GM21576 (cell line): ENCODE measurements at regions not wholly inside any gene's neighbourhood (a gene's known extent, or its start where the extent isn't known, plus 50 kb on each side); places are given as distances from the start of the nearest gene placed in this dataset.

Experiments used
- ATAC-seq: cut with Tn5 transposase; IDR thresholded peaks from one replicate; pipeline ENCODE4 v1.9.1; 2021; ENCODE audit warnings: mild to moderate bottlenecking, moderate library complexity; ENCODE audit not compliant: unreplicated experiment

- no peak for ATAC-seq
These were observed 188.4 kb downstream of the FOXL1 start for GRCh38 chr16:86766700-86767099.

DNA sequence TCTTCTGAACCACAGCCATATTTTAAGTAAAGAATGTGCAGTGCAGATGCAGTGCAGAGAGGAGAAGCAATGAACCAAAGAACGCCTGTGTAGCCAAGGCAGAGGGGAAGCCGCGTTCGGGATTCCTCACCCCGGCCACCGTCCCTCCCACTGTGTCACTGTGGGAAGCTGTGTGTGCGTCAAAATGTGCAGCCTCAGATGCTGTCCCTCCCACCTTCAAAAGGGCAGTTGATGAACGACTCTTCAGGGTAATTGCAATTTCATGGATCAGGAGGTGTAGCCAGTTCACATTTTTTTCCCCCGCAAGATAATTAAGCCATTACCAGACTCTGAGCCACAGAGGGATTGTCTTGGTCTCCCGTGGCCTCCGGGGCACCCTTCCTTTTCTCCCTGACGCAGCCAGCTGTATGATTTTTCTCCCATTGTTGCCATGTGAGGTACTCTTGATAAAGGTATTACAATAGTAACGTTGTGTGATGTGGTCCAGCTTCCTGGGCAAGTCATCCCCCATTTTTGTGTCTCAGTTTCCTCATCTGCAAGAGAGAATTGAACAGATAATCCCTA lies 190.0 kb downstream of the FOXL1 start:
- ATAC-seq, result no peak

GRCh38 chr16:86768999-86769398 lies 190.7 kb downstream of the FOXL1 start:
- no peak for ATAC-seq

- ATAC-seq, result no peak
These were observed 193.4 kb downstream of the FOXL1 start for GRCh38 chr16:86771506-86772460.

GRCh38 chr16:86772671-86773353 lies 194.5 kb downstream of the FOXL1 start:
- ATAC-seq, result no peak

DNA sequence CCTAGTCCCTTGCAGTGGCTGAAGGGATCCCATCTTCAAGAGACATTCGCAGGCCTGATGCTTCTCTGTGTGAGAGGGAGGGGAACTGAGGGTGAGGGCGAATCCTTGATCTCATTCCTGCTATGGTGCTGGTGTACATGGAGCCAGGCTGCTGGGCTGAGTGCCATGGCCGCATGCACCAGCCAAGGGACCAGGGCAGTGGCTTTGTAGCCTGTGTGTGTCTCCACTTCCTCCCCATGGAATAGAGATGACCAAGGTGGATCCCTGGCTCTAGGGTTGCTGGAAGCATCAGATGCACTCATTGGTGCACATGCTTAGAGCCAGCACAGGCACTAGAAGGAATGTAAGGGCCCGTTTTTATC lies 195.0 kb downstream of the FOXL1 start:
- no peak for ATAC-seq

GRCh38 chr16:86774931-86775330 lies 196.6 kb downstream of the FOXL1 start:
- ATAC-seq, result no peak

DNA sequence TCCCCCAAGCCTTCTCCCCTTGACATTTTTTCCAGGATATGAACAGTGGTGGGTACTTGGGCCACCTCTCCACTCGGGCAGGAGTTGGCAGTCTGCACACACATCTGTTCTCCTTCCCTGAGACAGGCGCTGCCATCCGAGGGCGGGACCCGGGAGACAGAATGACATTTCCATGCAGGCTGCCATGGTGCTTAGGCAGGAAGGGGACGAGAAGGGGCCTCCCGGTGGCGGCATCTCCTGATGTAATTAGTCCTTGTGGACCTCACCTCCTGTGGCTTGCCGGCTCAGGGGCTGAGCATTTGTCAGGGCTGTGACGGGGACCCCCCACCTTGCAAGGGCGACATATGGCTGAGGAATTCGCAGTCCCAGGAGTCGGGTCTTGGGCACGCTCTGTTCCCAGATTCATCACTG lies 197.2 kb downstream of the FOXL1 start:
- ATAC-seq, result no peak

GRCh38 chr16:86777381-86777946 lies 199.1 kb downstream of the FOXL1 start:
- ATAC-seq, result no peak

GRCh38 chr16:86778108-86778745 lies 199.9 kb downstream of the FOXL1 start:
- no peak for ATAC-seq

DNA sequence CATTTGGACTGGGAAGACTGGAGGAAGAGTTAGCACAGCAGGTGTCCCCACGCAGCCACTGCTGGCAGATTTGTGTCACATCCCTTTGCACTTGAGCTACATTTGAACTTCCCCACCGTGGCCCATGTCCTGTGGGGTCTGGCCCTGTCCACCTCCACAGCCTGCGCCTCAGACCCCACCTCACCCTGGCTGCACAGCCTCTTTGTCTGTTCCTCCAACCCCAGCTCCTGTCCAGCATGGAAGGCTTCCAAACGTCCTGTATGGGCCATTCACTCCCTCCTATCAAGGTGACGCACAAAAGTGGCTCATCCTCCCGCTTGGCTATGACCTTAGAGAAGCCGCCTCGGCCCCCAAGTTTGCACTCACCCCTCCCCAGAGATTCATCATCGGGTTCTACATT lies 200.6 kb downstream of the FOXL1 start:
- ATAC-seq, result no peak

- no peak for ATAC-seq
These were observed 202.7 kb downstream of the FOXL1 start for GRCh38 chr16:86781046-86781445.

GRCh38 chr16:86783636-86784626 lies 205.6 kb downstream of the FOXL1 start:
- no peak for ATAC-seq

DNA sequence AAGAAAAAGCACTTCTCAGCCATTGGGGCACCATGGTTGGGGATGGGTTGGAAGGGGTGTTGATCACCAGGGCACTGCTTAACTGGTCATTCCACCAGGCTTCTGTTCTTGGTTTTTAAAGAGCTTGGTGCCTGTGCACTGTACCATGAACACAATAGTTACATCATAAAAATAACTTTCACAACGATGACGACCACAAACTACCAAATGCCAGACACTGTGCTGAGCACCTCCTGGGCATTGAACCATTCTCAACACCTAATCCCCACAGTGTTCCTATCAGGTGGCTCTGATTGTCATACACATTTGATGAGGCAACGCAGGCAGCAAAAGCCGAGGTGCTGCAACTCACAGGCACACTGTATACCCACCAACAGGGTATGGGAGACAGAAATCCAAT lies 208.0 kb downstream of the FOXL1 start:
- no peak for ATAC-seq

GRCh38 chr16:86786994-86787393 lies 208.6 kb downstream of the FOXL1 start:
- ATAC-seq, result no peak

DNA sequence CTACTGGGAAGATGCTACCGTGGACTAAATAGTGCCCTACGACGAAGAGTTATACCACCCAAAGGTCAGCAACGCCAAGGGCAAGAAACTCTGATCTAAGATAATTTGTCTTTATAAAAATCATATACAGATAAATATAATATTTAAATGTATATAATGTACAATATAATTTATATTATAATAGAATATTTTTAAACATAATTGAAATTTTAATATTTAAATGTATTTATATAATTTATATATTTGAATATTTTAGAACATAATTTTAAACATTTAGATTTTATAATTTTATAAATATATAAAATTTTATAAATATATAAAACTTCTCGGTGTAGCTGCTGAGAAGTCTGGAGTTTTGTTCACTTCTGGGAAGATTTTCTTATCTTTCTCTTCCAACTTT lies 209.2 kb downstream of the FOXL1 start:
- no peak for ATAC-seq

DNA sequence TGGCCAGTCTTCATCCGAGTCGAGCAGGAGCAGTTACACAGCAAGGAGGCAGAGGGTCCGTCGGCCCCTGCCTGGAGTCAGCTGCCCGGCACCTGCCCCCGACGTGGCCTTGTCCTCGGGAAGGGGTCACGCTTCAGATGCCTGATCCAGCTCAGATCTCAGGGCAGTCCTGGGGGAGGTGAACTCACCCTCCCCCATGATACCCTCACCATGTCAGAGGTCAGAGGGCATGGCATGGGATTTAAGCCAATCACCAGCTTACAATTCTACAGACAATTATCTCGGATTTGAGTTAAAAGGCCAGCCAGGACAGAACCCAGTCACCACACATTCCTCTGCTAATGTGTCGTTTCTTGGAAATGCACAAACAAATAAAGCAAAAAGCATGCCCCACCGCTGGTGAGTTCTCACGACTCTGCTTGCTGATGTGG lies 211.3 kb downstream of the FOXL1 start:
- no peak for ATAC-seq

DNA sequence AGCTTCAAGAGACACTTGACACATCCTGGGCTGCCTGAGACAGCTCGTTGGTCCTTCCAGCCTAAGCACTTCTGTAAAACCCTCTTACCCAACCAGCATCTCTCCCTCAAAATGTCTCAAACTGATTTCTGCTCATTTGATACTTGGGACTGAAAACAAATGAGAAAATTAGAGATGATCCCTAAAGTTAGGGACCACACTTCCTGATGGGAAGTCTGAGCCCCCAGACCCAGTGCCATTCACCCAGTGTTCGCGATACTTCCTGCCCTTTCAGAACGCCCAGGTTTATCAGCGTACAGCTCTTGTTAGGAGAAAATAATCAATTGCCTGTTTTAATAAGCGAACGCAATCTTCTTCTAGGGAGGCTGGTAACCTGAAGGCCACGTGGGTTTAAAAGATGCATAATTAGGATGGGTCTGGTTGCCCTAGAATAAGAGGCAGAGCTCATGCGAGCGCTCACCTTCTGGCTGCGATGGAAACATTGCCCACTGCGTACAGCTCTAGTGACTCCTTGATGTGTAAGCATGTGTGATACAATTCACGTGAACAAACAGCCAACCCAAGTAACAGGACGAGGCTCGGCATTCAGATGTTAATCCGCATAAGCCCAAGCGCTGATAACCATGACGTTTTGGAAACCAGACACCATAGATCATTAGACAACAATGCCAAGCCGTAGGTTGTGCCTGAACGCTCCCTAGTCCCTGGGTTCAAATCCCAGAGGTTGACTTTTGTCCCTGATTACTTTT lies 213.1 kb downstream of the FOXL1 start:
- ATAC-seq, result no peak

GRCh38 chr16:86794216-86794864 lies 216.0 kb downstream of the FOXL1 start:
- ATAC-seq, result no peak
